Mesenchymal stem cell (in vitro differentiated cells and primary cell): ENCODE measurements at regions not wholly inside any gene's neighbourhood (a gene's known extent, or its start where the extent isn't known, plus 50 kb on each side); places are given as distances from the start of the nearest gene placed in this dataset.

Source experiments
- DNase-seq: peaks from one replicate; pipeline ENCODE4 v3.0.0-alpha.2; 2013
- H2AFZ ChIP-seq: one replicate; pipeline ENCODE4 v1.6.1; 2013; ENCODE audit warnings: low read depth, mild to moderate bottlenecking, control low read depth, inconsistent platforms, low read length, moderate library complexity
- H2AK5ac ChIP-seq: 2 replicates; pipeline ENCODE4 v1.6.1; 2013; ENCODE audit warnings: low read length, moderate library complexity, mild to moderate bottlenecking, inconsistent platforms; ENCODE audit not compliant: severe bottlenecking
- H2BK120ac ChIP-seq: one replicate; pipeline ENCODE4 v1.6.1; 2013; ENCODE audit warnings: low read depth, mild to moderate bottlenecking, inconsistent platforms, low read length, moderate library complexity
- H2BK12ac ChIP-seq, 2 experiments: one replicate each; pipeline ENCODE4 v1.6.1; 2013; ENCODE audit warnings: inconsistent platforms in 2 of 2, low read length in 2 of 2, mild to moderate bottlenecking in 2 of 2, moderate library complexity in 2 of 2, control low read depth in 1 of 2
- H2BK15ac ChIP-seq: one replicate; pipeline ENCODE4 v1.6.1; 2013; ENCODE audit warnings: mild to moderate bottlenecking, low read depth, inconsistent platforms; ENCODE audit not compliant: poor library complexity, severe bottlenecking
- H2BK5ac ChIP-seq: 2 replicates; pipeline ENCODE4 v1.6.1; 2013; ENCODE audit warnings: low read depth, mild to moderate bottlenecking, low read length, control low read depth, inconsistent platforms; ENCODE audit not compliant: poor library complexity, severe bottlenecking
- H3K14ac ChIP-seq, 2 experiments: one replicate each; pipeline ENCODE4 v1.6.1; 2013; ENCODE audit warnings: inconsistent platforms in 2 of 2, low read length in 2 of 2, control low read depth in 1 of 2, mild to moderate bottlenecking in 1 of 2, moderate library complexity in 1 of 2
- H3K18ac ChIP-seq, 2 experiments: one replicate each; pipeline ENCODE4 v1.6.1; 2013; ENCODE audit warnings: inconsistent platforms in 2 of 2, low read length in 2 of 2, control low read depth in 1 of 2, low read depth in 1 of 2, mild to moderate bottlenecking in 1 of 2
- H3K23ac ChIP-seq, 2 experiments: one replicate each; pipeline ENCODE4 v1.6.1; 2013; ENCODE audit warnings: inconsistent platforms in 2 of 2, low read length in 2 of 2, mild to moderate bottlenecking in 2 of 2, moderate library complexity in 2 of 2, control low read depth in 1 of 2
- H3K27ac ChIP-seq: 2 replicates; pipeline ENCODE4 v1.5.1; 2013; ENCODE audit warnings: mild to moderate bottlenecking, moderate library complexity, low read length, control low read depth, inconsistent platforms; ENCODE audit not compliant: poor library complexity, severe bottlenecking
- H3K27me3 ChIP-seq, 2 experiments: 2 replicates each; pipeline versions ENCODE4 v1.6.1 to v1.7.0; 2013; ENCODE audit warnings: low read length in 2 of 2, mild to moderate bottlenecking in 2 of 2, moderate library complexity in 2 of 2, control low read depth in 1 of 2, inconsistent platforms in 1 of 2; ENCODE audit not compliant: control insufficient read depth in 1 of 2, insufficient read depth in 1 of 2
- H3K36me3 ChIP-seq, 2 experiments: 2 replicates each; pipeline versions ENCODE4 v1.6.1 to v1.7.0; 2013; ENCODE audit warnings: low read length in 2 of 2, control low read depth in 1 of 2, inconsistent platforms in 1 of 2, low read depth in 1 of 2, mild to moderate bottlenecking in 1 of 2; ENCODE audit not compliant: insufficient read depth in 2 of 2, control insufficient read depth in 1 of 2
- H3K4ac ChIP-seq, 2 experiments: one replicate each; pipeline ENCODE4 v1.6.1; 2013; ENCODE audit warnings: inconsistent platforms in 2 of 2, low read length in 2 of 2, mild to moderate bottlenecking in 2 of 2, moderate library complexity in 2 of 2, control low read depth in 1 of 2, low read depth in 1 of 2
- H3K4me1 ChIP-seq: 2 replicates; pipeline ENCODE4 v1.6.1; 2013; ENCODE audit warnings: low read depth, low read length, control low read depth; ENCODE audit not compliant: control insufficient read depth, insufficient read depth
- H3K4me2 ChIP-seq: 2 replicates; pipeline ENCODE4 v1.6.1; 2013; ENCODE audit warnings: low read length, mild to moderate bottlenecking, inconsistent platforms; ENCODE audit not compliant: poor library complexity, severe bottlenecking
- H3K4me3 ChIP-seq, 2 experiments: 2 replicates each; pipeline versions ENCODE4 v1.5.1 to v1.7.0; 2013; ENCODE audit warnings: low read length in 2 of 2, mild to moderate bottlenecking in 2 of 2, control low read depth in 1 of 2, low read depth in 1 of 2; ENCODE audit not compliant: insufficient read depth in 1 of 2
- H3K79me1 ChIP-seq: replicated peaks from 2 replicates; pipeline ENCODE4 v1.6.1; 2013; ENCODE audit warnings: mild to moderate bottlenecking, control low read depth, low read length, inconsistent platforms; ENCODE audit not compliant: poor library complexity, severe bottlenecking
- H3K9ac ChIP-seq: 2 replicates; pipeline ENCODE4 v1.7.0; 2013; ENCODE audit warnings: mild to moderate bottlenecking, low read length, moderate library complexity
- H3K9me3 ChIP-seq: 2 replicates; pipeline ENCODE4 v1.7.0; 2013; ENCODE audit warnings: mild to moderate bottlenecking, low read length; ENCODE audit not compliant: control insufficient read depth
- H4K8ac ChIP-seq: one replicate; pipeline ENCODE4 v1.6.1; 2013; ENCODE audit warnings: inconsistent platforms, mild to moderate bottlenecking, low read length, moderate library complexity
- H4K91ac ChIP-seq: one replicate; pipeline ENCODE4 v1.6.1; 2013; ENCODE audit warnings: mild to moderate bottlenecking, low read length, inconsistent platforms
- WGBS: methylation state at CpG from one replicate; pipeline ENCODE4 v1.1.7; 2013; ENCODE audit warnings: mixed read lengths; 5-methylcytosine and 5-hydroxymethylcytosine counted together

- Histone ChIP-seq H3K4ac (no peak overlapping the region), H2BK15ac (no peak overlapping the region), H3K4me1 (no peaks in the 10 kb centered on the region), H3K14ac (no peak overlapping the region), H3K9ac (no peak overlapping the region), H3K27ac (no peak overlapping the region), H3K23ac (no peak overlapping the region), H2AK5ac (no peak overlapping the region), H3K36me3 (no peaks in the 10 kb centered on the region), H2BK12ac (no peak overlapping the region), H3K9me3 (no peaks in the 10 kb centered on the region), H3K27me3 (no peaks in the 10 kb centered on the region), H3K4me3 (no peak overlapping the region), H2BK5ac (no peak overlapping the region), H2AFZ (no peak overlapping the region), H3K4me2 (no peak overlapping the region), H3K18ac (no peak overlapping the region), H4K91ac (no peak overlapping the region), H4K8ac (no peak overlapping the region), H2BK120ac (no peak overlapping the region), H3K79me1 (no peaks in the 10 kb centered on the region)
- DNase-seq: no peak
- WGBS: 86% methylated on average over 3 of the region's 3 CpGs
Measured at GRCh38 chr2:106306387-106306786, 112.3 kb upstream of the UXS1 start.

DNA sequence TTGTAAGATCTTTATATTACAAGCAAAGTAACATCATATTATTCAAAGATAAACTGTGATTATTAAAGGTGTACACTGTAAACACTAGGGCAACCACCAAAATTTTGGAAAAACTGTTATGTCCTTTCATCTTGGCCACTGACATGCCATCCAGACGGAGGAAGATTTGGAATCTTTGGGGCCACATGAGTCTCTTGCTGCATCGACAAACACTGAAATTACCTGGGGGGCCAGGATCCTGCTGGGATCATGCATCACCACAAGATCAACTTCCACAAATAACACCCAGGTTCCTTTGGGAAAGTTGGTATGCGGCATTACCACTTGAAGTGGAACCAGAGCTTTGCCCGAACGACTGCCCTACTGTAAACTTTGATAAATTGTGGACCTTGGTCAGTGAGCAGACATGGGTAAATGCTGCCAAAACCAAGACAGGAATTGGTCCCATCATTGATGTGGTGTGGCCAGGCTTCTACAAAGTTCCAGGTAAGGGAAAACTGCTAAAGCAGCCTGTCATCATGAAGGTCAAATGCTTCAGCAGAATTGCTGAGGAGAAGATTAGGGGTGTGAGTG is 110.6 kb upstream of the UXS1 start:
- Histone ChIP-seq H3K4me1 (no peaks in the 10 kb centered on the region), H2BK15ac (no peak overlapping the region), H3K27me3 (no peaks in the 10 kb centered on the region), H3K9ac (no peak overlapping the region), H3K23ac (no peak overlapping the region), H2BK120ac (no peak overlapping the region), H2BK12ac (no peak overlapping the region), H2BK5ac (no peak overlapping the region), H3K4me3 (no peak overlapping the region), H3K4ac (no peak overlapping the region), H4K8ac (no peak overlapping the region), H3K36me3 (no peaks in the 10 kb centered on the region), H3K9me3 (no peaks in the 10 kb centered on the region), H3K4me2 (no peak overlapping the region), H4K91ac (no peak overlapping the region), H3K27ac (no peak overlapping the region), H3K79me1 (no peaks in the 10 kb centered on the region), H2AK5ac (no peak overlapping the region), H2AFZ (no peak overlapping the region), H3K14ac (no peak overlapping the region), H3K18ac (no peak overlapping the region)
- 79% methylated on average over 5 of the region's 5 CpGs for WGBS
- no peak for DNase-seq

DNA sequence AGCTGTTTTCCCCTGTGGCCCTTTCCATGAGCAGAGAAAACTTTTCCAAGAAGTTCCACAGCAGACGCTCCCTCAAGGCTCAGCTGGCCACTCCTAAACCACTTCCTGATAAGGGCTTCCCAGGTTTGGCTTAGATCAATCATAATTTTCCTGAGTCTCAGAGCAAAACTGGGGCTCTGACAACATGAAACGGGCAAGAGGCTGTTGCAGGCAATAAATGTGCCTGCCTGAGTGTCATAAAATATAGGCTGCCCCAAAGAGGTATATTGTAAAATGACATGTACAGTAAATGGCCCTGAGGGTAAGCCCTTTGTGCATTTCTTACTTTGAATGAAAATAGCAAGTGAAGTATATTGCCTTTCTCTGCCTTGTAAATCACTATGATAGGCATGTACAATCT is 105.6 kb upstream of the UXS1 start:
- Histone ChIP-seq H3K27me3 (no peaks in the 10 kb centered on the region), H3K9me3 (no peaks in the 10 kb centered on the region), H2BK5ac (no peak overlapping the region), H2AK5ac (no peak overlapping the region), H3K9ac (no peak overlapping the region), H2BK12ac (no peak overlapping the region), H3K4me1 (no peaks in the 10 kb centered on the region), H3K4me3 (no peak overlapping the region), H3K14ac (no peak overlapping the region), H3K18ac (no peak overlapping the region), H2AFZ (no peak overlapping the region), H3K23ac (no peak overlapping the region), H4K8ac (no peak overlapping the region), H3K4me2 (no peak overlapping the region), H3K36me3 (no peaks in the 10 kb centered on the region), H3K4ac (no peak overlapping the region), H2BK15ac (no peak overlapping the region), H2BK120ac (no peak overlapping the region), H3K79me1 (no peaks in the 10 kb centered on the region), H3K27ac (no peak overlapping the region), H4K91ac (no peak overlapping the region)
- no peak for DNase-seq
- 44% methylated on average over 1 of the region's 2 CpGs for WGBS

- 86% methylated on average over 2 of the region's 8 CpGs for WGBS
- no peaks in the 10 kb centered on the region for H3K9me3 ChIP-seq
- DNase-seq: no peak
Measured at GRCh38 chr2:106296182-106296815, 102.2 kb upstream of the UXS1 start.

More at GRCh38 chr2:106296182-106296815, 102.2 kb upstream of the UXS1 start:
- Histone ChIP-seq H3K27ac (no peak overlapping the region), H2BK12ac (no peak overlapping the region), H3K18ac (no peak overlapping the region), H3K23ac (no peak overlapping the region), H3K4ac (no peak overlapping the region), H3K14ac (no peak overlapping the region), H3K79me1 (no peaks in the 10 kb centered on the region), H2BK5ac (no peak overlapping the region), H4K8ac (no peak overlapping the region), H2AFZ (no peak overlapping the region), H2BK15ac (no peak overlapping the region), H3K4me2 (no peak overlapping the region), H3K4me1 (no peaks in the 10 kb centered on the region), H3K9ac (no peak overlapping the region), H2BK120ac (no peak overlapping the region), H3K36me3 (no peaks in the 10 kb centered on the region), H4K91ac (no peak overlapping the region), H3K27me3 (no peaks in the 10 kb centered on the region), H2AK5ac (no peak overlapping the region), H3K4me3 (no peak overlapping the region)
